GM19463 (cell line): ENCODE measurements at regions not wholly inside any gene's neighbourhood (a gene's known extent, or its start where the extent isn't known, plus 50 kb on each side); places are given as distances from the start of the nearest gene placed in this dataset.
"Not testable (repeated sequence)": the region's sequence is repeated elsewhere in the genome, so short reads cannot be mapped to it uniquely, and the experiment has no call there.

Experiments
- ATAC-seq: cut with Tn5 transposase; IDR thresholded peaks from one replicate; pipeline ENCODE4 v1.9.1; 2021; ENCODE audit warnings: mild to moderate bottlenecking, moderate library complexity; ENCODE audit not compliant: unreplicated experiment

DNA sequence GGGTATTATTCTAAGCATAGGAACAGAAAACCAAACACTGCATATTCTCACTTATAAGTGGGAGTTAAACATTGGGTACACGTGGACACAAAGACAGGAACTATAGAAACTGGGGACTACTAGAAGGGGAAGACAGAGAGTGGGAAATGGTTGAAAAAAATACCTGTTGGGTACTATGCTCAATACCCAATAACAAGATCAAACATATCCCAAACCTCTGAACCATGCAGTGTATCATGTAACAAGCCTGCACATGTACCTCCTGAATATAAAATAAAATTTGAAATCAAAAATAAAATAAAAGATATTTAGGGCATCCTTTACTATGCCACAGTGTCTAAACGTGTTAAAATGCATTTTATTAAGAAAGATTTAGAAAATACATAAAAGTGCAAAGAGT, 221.0 kb upstream of the TFPI start:
- ATAC-seq = no peak

DNA sequence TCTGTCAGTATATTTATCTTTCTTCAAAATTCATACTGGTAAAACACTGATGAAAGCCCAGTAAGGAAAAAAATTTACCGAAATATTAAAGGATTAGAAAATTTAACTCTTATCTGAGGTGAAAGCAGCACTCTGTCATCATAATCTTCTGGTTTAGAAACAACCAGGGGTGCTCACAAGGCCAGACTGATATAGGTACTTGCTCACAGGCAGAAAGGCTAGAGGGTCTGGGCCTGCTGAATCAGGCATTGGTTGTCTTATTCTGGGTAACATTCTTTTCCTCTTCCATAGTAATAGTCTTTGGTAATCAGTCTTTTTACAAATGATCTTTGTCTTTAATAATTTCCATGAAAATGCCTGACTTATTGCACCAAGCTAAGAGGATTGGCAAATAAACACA, 221.4 kb upstream of the TFPI start:
- ATAC-seq = no peak

DNA sequence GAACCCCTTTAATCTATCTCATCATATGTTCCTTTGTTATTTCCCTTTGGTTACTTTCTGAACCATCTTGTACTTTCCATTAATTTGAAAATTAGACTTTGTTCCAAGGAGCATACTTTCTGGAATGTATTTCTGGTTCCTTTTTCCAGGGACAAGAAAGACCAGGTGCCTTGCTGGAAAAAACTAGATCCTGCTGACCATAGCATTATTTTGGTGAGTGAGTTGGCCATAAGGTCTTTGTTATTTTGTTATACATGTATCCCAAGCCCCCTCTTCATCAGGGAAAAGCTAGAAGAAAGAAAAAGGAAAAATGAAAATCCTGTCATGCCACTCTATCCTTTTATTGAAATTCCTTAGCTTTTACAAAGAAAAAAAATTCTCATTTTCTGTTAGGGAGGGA, 228.1 kb upstream of the TFPI start:
- no peak for ATAC-seq

- ATAC-seq = no peak
Measured at GRCh38 chr2:187783446-187783845, 229.2 kb upstream of the TFPI start.

DNA sequence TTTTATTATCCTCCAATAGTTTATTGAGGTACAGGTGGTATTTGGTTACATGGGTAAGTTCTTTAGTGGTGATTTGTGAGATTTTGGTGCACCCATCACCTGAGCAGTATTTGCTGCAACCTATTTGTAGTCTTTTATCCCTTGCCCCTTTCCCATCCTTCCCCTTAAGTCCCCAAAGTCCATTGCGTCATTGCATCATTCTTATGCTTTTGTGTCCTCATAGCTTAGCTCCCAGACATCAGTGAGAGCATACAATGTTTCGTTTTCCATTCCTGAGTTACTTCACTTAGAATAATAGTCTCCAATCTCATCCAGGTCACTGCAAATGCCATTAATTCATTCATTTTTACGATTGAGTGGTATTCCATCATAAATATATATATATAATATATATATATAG, 229.9 kb upstream of the TFPI start:
- not testable (repeated sequence) for ATAC-seq

- ATAC-seq = no peak
Measured at GRCh38 chr2:187799601-187800000, 245.4 kb upstream of the TFPI start.

DNA sequence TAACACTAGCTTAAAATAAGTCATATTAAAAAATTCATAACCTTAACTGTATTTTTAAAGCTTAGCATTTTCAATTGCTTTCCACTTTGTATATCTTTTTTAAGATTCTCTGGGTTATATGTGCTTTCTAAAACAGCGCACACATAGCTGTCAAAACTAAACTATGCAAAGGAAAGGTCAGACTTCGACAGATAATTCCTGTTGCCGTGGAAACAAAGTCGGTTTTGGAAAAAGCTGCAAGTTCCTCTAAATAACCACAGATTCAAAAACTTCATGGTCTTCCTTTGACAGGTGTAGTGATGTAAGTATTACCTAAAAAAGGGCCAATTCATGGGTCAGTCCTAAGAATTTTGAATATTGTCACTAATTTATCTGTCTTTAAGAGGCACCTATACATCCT, 249.6 kb upstream of the TFPI start:
- ATAC-seq = no peak

DNA sequence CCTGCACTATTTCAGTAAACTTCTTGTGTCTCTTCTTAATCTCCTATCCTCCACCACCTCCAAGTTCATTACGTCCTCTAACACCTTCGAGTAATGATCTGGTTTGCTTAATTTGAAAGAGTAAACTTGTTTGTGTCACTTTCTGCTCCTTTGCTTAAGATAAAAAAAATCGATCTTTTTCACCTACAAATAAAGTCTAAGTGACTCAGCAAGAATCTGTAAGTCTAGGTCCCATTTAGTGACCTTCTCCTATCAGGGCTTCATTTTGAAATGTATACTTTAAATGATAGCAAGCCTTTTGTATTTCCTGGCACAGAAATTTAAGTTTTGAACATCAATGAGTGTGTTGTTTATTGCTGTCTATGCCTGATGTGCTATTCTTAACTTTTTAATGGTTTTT, 260.9 kb upstream of the TFPI start:
- no peak for ATAC-seq

GRCh38 chr2:187819624-187820023, 265.4 kb upstream of the TFPI start:
- ATAC-seq = no peak

GRCh38 chr2:187825108-187825507, 270.9 kb upstream of the TFPI start:
- no peak for ATAC-seq

DNA sequence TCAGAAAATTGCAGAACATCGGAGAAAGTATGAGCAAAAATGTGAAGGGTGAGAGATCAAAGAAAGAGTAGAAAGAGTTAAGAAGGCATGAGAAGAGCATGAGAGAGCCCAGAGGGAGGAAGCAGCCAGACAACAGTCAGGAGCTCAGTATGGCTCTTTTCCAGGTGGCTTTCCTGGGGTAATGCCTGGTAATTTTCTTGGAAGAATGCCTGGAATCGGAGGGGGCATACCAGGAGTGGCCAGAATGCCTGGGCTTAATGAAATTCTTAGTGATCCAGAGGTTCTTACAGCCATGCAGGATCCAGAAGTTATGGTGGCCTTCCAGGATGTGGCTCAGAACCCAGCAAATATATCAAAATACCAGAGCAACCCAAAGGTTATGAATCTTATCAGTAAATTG, 271.8 kb upstream of the TFPI start:
- no peak for ATAC-seq

- ATAC-seq = no peak
Measured at GRCh38 chr2:187834787-187835186, 280.6 kb upstream of the TFPI start.

- ATAC-seq = no peak
Measured at GRCh38 chr2:187838690-187839089, 284.5 kb upstream of the TFPI start.

DNA sequence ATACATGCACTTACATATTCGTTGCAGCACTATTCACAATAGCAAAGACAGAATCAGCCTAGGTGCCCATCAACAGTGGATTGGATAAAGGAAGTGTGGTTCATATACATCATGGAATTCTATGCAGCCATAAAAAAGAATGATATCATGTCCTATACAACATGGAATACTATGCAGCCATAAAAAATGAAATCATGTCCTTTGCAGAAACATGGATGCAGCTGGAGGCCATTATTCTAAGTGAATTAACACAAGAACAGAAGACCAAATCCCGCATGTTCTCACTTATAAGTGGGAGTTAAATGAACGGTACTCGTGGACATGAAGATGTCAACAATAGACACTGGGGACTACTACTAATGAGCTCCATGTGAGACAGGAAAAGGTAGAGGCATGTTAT, 288.1 kb upstream of the TFPI start:
- ATAC-seq = no peak

DNA sequence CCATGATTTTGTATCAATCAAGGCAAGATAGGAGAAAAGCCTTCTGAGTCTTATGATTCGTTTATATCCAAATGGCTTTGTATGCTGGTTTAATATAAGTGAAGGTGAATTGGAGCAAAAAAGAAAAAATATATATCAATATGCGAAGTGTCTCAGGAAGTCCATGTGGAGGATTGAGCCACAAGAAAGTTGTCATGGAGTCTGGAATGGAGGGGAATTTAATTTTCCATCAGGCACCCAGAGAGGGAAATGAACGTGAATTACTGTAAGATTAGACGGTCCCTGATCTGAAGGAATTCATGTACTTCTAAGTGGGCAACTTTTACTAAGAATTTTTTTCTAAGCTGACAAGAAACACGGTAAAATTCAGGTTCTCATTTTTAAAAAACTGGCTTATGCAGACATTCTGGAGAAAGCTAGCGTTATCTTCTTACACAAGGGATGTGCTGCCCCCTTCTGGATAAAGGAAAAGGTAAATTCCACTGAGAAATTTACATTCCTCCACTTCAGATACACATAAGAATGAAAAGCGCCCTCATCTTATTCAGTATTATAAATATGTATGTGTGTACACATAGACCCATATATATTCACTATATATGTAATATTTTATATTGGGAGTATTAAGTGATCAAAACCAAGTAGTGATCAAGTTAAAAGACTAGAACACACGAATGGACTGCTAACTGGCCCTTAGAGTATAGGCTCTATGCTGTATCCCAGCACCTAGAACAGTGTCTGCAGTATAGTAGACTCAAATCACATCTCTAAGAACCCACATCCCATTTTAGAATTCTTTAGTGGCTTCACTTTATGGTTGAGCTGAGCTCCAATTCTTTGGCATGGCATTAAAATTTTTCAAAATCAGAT, 289.0 kb upstream of the TFPI start:
- peak; percentile 72 for ATAC-seq

GRCh38 chr2:187847245-187848208, 293.3 kb upstream of the TFPI start:
- ATAC-seq = no peak

DNA sequence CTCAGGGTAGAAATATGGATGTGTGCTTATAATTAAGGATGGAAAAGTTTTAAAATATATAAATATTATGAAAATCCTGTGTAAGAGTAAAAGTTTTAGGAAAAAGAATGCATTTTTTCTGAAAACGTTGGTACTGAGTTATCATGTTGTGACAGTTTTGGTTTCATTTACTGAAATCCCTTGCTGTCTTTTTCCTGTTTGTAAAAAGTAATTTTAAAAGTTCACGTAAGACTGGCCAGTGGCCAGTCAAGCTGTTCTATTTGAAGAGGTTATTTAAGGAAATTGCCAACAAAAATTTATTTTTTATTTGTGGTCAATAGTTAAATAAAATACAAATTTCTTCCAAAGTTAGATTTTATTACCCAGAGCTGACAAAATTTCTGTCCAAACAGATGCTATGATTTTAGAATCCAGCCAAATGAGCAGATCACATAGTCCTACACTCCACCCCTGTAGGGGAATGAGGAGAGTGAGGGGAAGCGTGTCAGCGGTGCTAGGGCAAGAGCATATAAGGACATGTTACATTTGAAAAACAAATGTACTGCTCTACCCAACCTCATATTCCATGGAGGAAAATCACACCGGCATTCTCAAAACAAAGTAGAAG, 297.8 kb upstream of the TFPI start:
- no peak for ATAC-seq

DNA sequence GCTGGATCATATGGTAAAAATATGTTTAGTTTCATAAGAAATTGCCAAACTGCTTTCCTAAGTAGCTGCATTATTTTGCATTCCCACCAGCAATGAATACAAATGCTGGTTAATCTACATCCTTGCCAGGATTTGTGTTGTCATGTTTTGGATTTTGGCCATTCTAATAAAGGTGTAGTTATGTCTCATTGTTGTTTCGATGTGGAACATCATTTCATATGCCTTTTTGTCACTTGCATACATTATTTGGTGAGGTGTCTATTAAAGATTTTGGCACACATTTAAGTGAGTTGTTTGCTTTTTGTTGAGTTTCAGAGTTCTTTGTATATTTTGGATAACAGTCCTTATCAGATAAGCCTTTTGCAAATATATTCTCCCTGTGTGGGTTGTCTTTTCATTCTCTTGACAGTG, 299.2 kb upstream of the TFPI start:
- ATAC-seq = no peak

- ATAC-seq = no peak
Measured at GRCh38 chr2:187854801-187855200, 300.6 kb upstream of the TFPI start.

- no peak for ATAC-seq
Measured at GRCh38 chr2:187855689-187856088, 301.5 kb upstream of the TFPI start.

DNA sequence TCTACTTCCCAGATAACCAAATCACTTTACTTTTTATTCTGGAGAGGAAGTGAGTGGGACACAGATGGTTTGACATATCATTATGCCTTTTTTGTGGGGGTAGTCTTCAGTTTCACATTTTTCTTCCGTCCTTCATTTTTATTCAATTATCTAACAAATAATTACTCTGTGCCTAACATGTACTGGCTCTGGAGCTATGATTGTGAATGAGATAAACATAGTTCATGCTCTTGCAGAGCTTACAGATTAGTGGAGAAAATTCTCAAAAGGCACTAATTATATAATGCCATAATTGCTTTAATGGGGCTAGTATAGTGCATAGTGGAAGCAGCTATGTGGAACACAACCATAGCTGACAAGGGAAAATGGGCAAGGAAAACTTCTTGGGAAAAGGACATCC, 303.6 kb upstream of the TFPI start:
- no peak for ATAC-seq
